ENCODE measurements at regions not wholly inside any gene's neighbourhood (a gene's known extent, or its start where the extent isn't known, plus 50 kb on each side); places are given as distances from the start of the nearest gene placed in this dataset.
"Not testable (repeated sequence)": the region's sequence is repeated elsewhere in the genome, so short reads cannot be mapped to it uniquely, and the experiment has no call there.

DNA sequence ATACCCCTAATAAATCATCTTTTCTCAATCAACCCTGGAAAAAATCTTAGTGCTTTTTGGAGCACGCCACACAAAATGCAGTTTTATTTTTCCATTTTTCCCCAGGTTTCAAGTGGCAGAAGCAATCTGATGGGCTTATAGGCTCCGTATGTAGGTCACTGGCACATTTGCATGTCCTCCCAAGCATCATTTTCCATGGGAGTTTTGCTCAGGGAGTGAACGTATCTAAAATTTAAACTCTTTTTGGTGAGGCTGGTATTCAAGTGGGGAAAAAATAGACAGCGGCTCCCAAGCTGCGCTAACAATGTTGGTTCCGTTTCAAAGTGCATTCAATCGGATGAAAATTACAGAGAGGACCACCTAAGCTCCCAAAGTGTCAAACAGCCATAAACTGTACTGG, 233.4 kb downstream of the MEX3B start:
- in situ Hi-C loops (cut with HindIII; ENCODE audit: low pct_unique_long_range_greater_than_20kb, low sequenced_read_pairs), result no loop called here
- DNase-seq (ENCODE audit: low read depth, low spot score), result no peak

GRCh38 chr15:81811736-81812135, 234.1 kb downstream of the MEX3B start:
- in situ Hi-C loops (cut with HindIII; ENCODE audit: low pct_unique_long_range_greater_than_20kb, low sequenced_read_pairs), result no loop called here
- no peak for DNase-seq (ENCODE audit: low read depth, low spot score)

DNA sequence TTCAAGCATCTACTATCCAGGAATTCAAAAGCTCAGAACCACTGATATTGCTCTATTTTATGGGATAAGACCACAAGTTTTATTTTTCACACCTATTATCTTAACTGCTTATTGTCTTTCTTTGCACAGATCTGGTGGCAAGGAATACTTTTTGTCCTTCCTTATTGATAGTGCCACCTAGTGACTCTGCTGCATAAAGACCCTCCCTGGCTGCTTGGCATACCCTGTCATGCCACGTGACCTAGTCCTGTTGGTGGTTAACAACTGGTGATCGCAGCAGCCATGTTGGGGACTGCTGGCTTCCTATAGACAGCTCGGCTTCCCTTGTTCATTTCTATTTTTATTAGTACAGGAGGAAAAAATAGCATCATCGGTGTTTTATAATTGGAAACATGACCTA, 236.3 kb downstream of the MEX3B start:
- peak; percentile 75 for DNase-seq (ENCODE audit: low read depth, low spot score)
- in situ Hi-C loops (cut with HindIII; ENCODE audit: low pct_unique_long_range_greater_than_20kb, low sequenced_read_pairs), result no loop called here

GRCh38 chr15:81807806-81808205, 238.0 kb downstream of the MEX3B start:
- in situ Hi-C loops (cut with HindIII; ENCODE audit: low pct_unique_long_range_greater_than_20kb, low sequenced_read_pairs), result no loop called here

DNA sequence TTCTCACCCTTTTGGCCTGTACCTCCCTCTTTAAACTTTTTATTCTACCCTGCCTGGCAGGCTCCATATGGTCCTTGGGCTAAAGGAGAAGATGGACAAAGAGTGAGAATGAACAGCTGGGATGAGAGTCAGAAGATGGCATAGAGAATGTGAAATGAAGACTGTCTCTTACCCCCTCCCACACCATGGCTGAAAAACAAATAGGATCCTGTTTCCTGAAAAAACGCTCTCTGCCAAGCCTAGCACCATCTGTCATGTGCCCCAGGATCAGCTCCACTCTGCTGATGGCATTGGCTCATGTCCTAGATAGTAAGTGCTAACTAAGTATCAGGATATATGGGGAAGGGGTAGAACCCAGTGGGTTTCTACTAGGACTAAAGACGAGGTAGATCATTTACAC, 238.6 kb downstream of the MEX3B start:
- in situ Hi-C loops (cut with HindIII; ENCODE audit: low pct_unique_long_range_greater_than_20kb, low sequenced_read_pairs), result no loop called here
- no peak for DNase-seq (ENCODE audit: low read depth, low spot score)

More at GRCh38 chr15:81807806-81808205, 238.0 kb downstream of the MEX3B start:
- no peak for DNase-seq (ENCODE audit: low read depth, low spot score)

- in situ Hi-C loops (cut with HindIII; ENCODE audit: low pct_unique_long_range_greater_than_20kb, low sequenced_read_pairs), result no loop called here
- DNase-seq (ENCODE audit: low read depth, low spot score), result no peak
Measured at GRCh38 chr15:81795899-81796298, 249.9 kb downstream of the MEX3B start.

- in situ Hi-C loops (cut with HindIII; ENCODE audit: low pct_unique_long_range_greater_than_20kb, low sequenced_read_pairs), result no loop called here
- no peak for DNase-seq (ENCODE audit: low read depth, low spot score)
Measured at GRCh38 chr15:81792646-81793045, 253.2 kb downstream of the MEX3B start.

DNA sequence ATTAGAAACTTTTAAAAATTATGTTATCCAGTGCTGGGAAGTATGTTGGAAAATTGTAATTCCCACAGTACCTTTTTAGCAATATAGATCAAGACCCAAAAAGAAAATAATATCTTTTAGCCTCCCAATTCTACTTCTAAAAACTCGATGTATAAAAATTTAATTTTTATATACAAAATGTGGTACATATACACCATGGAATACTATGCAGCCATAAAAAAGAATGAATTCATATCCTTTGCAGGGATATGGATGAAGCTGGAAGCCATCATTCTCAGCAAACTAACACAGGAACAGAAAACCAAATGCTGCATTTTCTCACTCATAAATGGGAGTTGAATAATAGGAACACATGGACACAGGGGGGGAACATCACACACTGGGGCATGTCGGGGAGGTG, 254.5 kb downstream of the MEX3B start:
- in situ Hi-C loops (cut with HindIII; ENCODE audit: low pct_unique_long_range_greater_than_20kb, low sequenced_read_pairs); DNase-seq (ENCODE audit: low read depth, low spot score): not testable (repeated sequence)

GRCh38 chr15:81789403-81789802, 256.4 kb downstream of the MEX3B start:
- no peak for DNase-seq (ENCODE audit: low read depth, low spot score)
- in situ Hi-C loops (cut with HindIII; ENCODE audit: low pct_unique_long_range_greater_than_20kb, low sequenced_read_pairs), result no loop called here

GRCh38 chr15:81786776-81787175, 259.0 kb downstream of the MEX3B start:
- no peak for DNase-seq (ENCODE audit: low read depth, low spot score)
- in situ Hi-C loops (cut with HindIII; ENCODE audit: low pct_unique_long_range_greater_than_20kb, low sequenced_read_pairs), result no loop called here

DNA sequence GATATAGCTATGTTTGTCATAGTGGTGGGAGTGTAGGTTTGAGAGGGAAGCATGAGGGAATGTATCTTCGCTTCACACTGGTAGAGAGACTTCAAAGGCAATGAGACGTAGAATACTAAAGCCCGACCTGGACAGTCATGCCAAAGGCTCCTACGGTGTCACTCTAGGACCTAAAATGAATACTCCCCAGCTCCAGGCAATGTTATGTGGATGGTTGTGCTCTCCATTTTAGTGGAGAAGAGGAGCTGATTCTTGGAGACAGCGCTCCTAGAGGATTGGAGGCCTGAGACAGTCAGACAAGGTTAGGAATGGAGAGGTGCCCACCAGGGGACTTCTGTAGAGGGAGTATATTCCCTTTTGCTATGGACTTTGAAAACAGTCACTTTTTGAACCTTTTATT, 260.1 kb downstream of the MEX3B start:
- DNase-seq (ENCODE audit: low read depth, low spot score), result no peak

DNA sequence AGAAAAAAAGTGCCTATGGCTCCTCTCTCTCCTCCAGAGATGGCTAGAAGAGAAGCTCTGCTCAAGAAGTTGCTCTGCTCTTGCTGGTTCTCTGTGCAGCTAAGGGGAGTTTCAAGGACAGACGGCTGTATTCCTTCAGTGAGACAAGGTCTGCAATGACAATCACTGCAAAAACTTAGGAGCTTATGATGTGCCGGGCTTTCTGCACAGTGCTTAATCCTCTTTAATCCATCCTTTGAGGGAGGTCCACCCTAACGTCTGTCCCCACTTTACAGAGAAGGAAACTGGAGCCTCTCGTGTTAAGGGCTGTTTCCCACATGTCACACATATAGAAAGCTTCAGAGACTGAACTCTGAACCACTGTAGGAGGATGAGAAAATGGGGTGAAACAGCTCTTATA, 260.6 kb downstream of the MEX3B start:
- in situ Hi-C loops (cut with HindIII; ENCODE audit: low pct_unique_long_range_greater_than_20kb, low sequenced_read_pairs), result no loop called here
- DNase-seq (ENCODE audit: low read depth, low spot score), result no peak

More for the DNA sequence above, 260.1 kb downstream of the MEX3B start:
- in situ Hi-C loops (cut with HindIII; ENCODE audit: low pct_unique_long_range_greater_than_20kb, low sequenced_read_pairs), result no loop called here

DNA sequence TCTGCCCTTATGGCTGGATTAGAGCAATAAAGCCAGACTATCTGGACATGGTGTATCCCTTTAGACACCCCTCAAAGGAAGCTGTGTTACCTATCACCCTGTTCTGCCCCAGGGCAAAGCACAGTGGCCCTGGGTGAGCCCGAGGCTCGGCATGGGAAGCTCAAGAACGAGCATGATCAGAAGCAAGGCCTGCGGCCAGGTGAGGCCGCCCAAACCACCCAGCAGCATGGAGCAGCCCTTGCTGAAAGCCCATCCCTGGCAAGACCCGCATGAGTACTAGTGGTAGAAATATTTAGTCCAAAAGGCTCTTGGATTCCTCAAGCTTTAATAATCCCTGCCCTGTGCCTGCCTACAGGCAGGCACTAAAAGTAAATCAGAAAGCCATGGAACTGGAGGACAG, 261.1 kb downstream of the MEX3B start:
- in situ Hi-C loops (cut with HindIII; ENCODE audit: low pct_unique_long_range_greater_than_20kb, low sequenced_read_pairs), result no loop called here

GRCh38 chr15:81783586-81783985, 262.2 kb downstream of the MEX3B start:
- no peak for DNase-seq (ENCODE audit: low read depth, low spot score)
- in situ Hi-C loops (cut with HindIII; ENCODE audit: low pct_unique_long_range_greater_than_20kb, low sequenced_read_pairs), result no loop called here

More for the DNA sequence above, 261.1 kb downstream of the MEX3B start:
- no peak for DNase-seq (ENCODE audit: low read depth, low spot score)

DNA sequence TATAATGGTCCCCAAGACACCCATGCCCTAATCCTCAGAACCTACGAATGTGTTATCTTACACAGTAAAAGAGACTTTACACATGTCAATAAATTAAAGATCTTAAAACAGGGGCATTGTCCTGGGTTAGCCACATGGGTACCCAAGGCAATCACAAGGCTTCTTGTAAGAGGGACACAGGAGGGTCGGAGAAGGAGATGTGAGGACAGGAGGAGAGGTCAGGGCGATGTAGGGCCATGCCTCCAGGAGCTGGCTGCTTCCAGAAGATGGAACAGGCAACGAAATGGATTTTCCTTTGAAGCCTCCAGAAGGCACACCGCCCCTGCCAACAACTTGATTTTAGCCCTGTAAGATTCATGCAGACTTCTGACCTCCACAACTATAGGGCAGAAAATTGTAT, 262.7 kb downstream of the MEX3B start:
- in situ Hi-C loops (cut with HindIII; ENCODE audit: low pct_unique_long_range_greater_than_20kb, low sequenced_read_pairs), result no loop called here
- DNase-seq (ENCODE audit: low read depth, low spot score), result no peak

GRCh38 chr15:81781395-81781794, 264.4 kb downstream of the MEX3B start:
- DNase-seq (ENCODE audit: low read depth, low spot score), result no peak
- in situ Hi-C loops (cut with HindIII; ENCODE audit: low pct_unique_long_range_greater_than_20kb, low sequenced_read_pairs), result no loop called here

DNA sequence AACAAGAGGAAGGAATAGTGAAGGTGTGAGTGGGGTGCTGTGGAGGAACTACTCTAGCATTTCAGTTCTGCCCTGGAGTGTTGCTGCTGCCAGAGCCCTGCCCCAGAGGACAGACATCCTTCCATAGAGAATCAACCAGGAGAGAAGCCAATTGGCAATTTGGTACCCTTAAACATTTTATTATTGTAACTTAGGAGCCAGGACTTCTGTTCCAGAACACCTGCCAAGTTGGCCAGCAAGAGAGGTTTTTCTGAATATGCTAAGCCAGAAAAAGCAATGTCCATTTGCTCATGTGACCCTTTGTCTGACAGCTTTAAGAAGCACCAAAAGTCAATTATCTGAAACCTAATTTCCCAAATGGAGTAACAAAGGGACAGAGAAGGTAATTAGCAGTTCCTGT, 264.9 kb downstream of the MEX3B start:
- no peak for DNase-seq (ENCODE audit: low read depth, low spot score)
- in situ Hi-C loops (cut with HindIII; ENCODE audit: low pct_unique_long_range_greater_than_20kb, low sequenced_read_pairs), result no loop called here

DNA sequence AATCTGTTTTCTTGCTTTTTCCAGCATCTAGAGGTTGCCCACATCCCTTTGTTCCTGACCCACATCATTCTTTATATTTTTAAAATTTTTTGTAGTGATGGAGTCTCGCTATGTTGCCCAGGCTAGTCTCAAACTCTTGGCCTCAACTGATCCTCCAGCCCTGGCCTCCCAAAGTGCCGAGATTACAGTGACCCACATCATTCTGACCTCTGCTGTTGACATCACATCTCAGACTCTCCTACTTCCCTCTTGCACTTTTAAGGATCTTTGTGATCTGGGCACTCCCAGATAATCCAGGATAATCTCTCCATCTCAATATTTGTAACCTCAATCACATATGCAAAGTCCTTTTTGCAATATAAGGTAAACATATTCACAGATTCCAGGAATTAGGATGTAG, 266.6 kb downstream of the MEX3B start:
- in situ Hi-C loops (cut with HindIII; ENCODE audit: low pct_unique_long_range_greater_than_20kb, low sequenced_read_pairs), result no loop called here

GRCh38 chr15:81777546-81777945, 268.3 kb downstream of the MEX3B start:
- in situ Hi-C loops (cut with HindIII; ENCODE audit: low pct_unique_long_range_greater_than_20kb, low sequenced_read_pairs), result no loop called here
- DNase-seq (ENCODE audit: low read depth, low spot score), result no peak

More for the DNA sequence above, 266.6 kb downstream of the MEX3B start:
- no peak for DNase-seq (ENCODE audit: low read depth, low spot score)

GRCh38 chr15:81776976-81777375, 268.8 kb downstream of the MEX3B start:
- in situ Hi-C loops (cut with HindIII; ENCODE audit: low pct_unique_long_range_greater_than_20kb, low sequenced_read_pairs), result no loop called here
- DNase-seq (ENCODE audit: low read depth, low spot score), result no peak

Measured in SK-MEL-5 (cell line).